ENCODE measurements at regions not wholly inside any gene's neighbourhood (a gene's known extent, or its start where the extent isn't known, plus 50 kb on each side); places are given as distances from the start of the nearest gene placed in this dataset.

- no peaks in the 10 kb centered on the region for H3K79me2 ChIP-seq (replicated peaks; ENCODE audit: insufficient read depth)
- 0 out of 2 replicates have a peak, but pooled peaks cover 5% of the 10 kb centered on the region for H3K4me1 ChIP-seq (ENCODE audit: insufficient read depth)
- TF ChIP-seq ZNF462 (CRISPR knock-in tag; IDR thresholded peaks at IDR 0.05) (no peak), EZH2 (IDR thresholded peaks at IDR 0.05; ENCODE audit: low read depth, unreplicated experiment) (no peak), REST (IDR thresholded peaks at IDR 0.05; ENCODE audit: unreplicated experiment) (no peak), NANOG (IDR thresholded peaks at IDR 0.05; ENCODE audit: borderline replicate concordance) (no peak), EZH2phosphoT487 (IDR thresholded peaks at IDR 0.05; ENCODE audit: unreplicated experiment) (no peak), ZNF114 (CRISPR knock-in tag; IDR thresholded peaks at IDR 0.05) (no peak), CREB1 (CRISPR knock-in tag; IDR thresholded peaks at IDR 0.05; ENCODE audit: low read depth) (no peak), POLR2AphosphoS5 (IDR thresholded peaks at IDR 0.05; ENCODE audit: low read depth) (no peak), ETS1 (IDR thresholded peaks at IDR 0.05) (no peak), JUNB (IDR thresholded peaks at IDR 0.05; ENCODE audit: unreplicated experiment) (no peak), ZNF331 (CRISPR knock-in tag; IDR thresholded peaks at IDR 0.05; ENCODE audit: low read depth) (no peak), CTCF (conservative IDR thresholded peaks at IDR 0.05; ENCODE audit: low read depth in 2 of 2) (no peak), STAT1 (IDR thresholded peaks at IDR 0.05; ENCODE audit: unreplicated experiment) (no peak)
- no peak overlapping the region for H2AFZ ChIP-seq
- no peak for ATAC-seq
- H3K4me3 ChIP-seq: no peak overlapping the region
- H3K9me3 Mint-ChIP-seq: no peaks in the 10 kb centered on the region
- no peaks in the 10 kb centered on the region for H3K9me2 ChIP-seq (ENCODE audit: insufficient read depth)
- H3K27me3 Mint-ChIP-seq (ENCODE audit: insufficient read depth, low read depth, poor library complexity): peaks cover 28% of the 10 kb centered on the region
- no peaks in the 10 kb centered on the region for H3K27me3 ChIP-seq (ENCODE audit: insufficient read depth)
- no peaks in the 10 kb centered on the region for H3K36me3 ChIP-seq (ENCODE audit: insufficient read depth)
- H3K36me3 Mint-ChIP-seq (ENCODE audit: low read depth): no peaks in the 10 kb centered on the region; the same call in 2 of the 3 replicates
- peaks cover 43% of the 10 kb centered on the region for H3K4me1 Mint-ChIP-seq
- DNase-seq (ENCODE audit: low spot score): no peak
- no peak overlapping the region for H3K27ac ChIP-seq (ENCODE audit: low read depth)
- no peak overlapping the region for H3K27ac Mint-ChIP-seq
- H4K20me1 ChIP-seq (replicated peaks; ENCODE audit: insufficient read depth): no peaks in the 10 kb centered on the region
- H3K4me3 Mint-ChIP-seq: no peak overlapping the region
- no peaks in the 10 kb centered on the region for H3F3A ChIP-seq (replicated peaks; ENCODE audit: low read depth)
- H3K4me2 ChIP-seq: no peak overlapping the region
These were observed 105.8 kb upstream of the WNT4 start for GRCh38 chr1:22248746-22249145.
